HL-60 (cell line): ENCODE measurements at regions not wholly inside any gene's neighbourhood (a gene's known extent, or its start where the extent isn't known, plus 50 kb on each side); places are given as distances from the start of the nearest gene placed in this dataset.

Source experiments
- CTCF ChIP-seq: IDR thresholded peaks from one replicate; pipeline ENCODE4 v1.5.1; 2011; ENCODE audit warnings: low read length, control low read depth, inconsistent platforms; ENCODE audit not compliant: insufficient read depth
- GABPA ChIP-seq: IDR thresholded peaks from 2 replicates; pipeline ENCODE4 v1.6.1; 2012; ENCODE audit warnings: low read depth
- POLR2AphosphoS5 ChIP-seq: IDR thresholded peaks from 2 replicates; pipeline ENCODE4 v1.6.1; 2012; ENCODE audit warnings: low read depth
- REST ChIP-seq: IDR thresholded peaks from 2 replicates; pipeline ENCODE4 v1.6.1; 2012; ENCODE audit warnings: low read depth; ENCODE audit not compliant: insufficient replicate concordance

- TF ChIP-seq CTCF (no peak), GABPA (no peak), REST (no peak), POLR2AphosphoS5 (no peak)
These were observed 49.9 kb upstream of the KLF13 start for GRCh38 chr15:31276596-31277298.
